Activated CD4-positive, alpha-beta T cell treated with anti-CD3 and anti-CD28 coated beads, Interleukin-2, Interleukin-4, amounts not matched to agents 100 ng/mL and 50 ng/mL, durations not matched to agents 16 hours and 8 hours (primary cell): ENCODE measurements at regions not wholly inside any gene's neighbourhood (a gene's known extent, or its start where the extent isn't known, plus 50 kb on each side); places are given as distances from the start of the nearest gene placed in this dataset.

Experiments
- DNase-seq: peaks from one replicate; pipeline ENCODE4 v3.0.0-alpha.2; 2020; ENCODE audit warnings: low spot score

- no peak for DNase-seq
Measured at GRCh38 chr13:29999492-30000369, 149.3 kb upstream of the UBL3 start.

- DNase-seq, result no peak
Measured at GRCh38 chr13:29996316-29996715, 145.9 kb upstream of the UBL3 start.

GRCh38 chr13:29994911-29995595 is 144.6 kb upstream of the UBL3 start:
- no peak for DNase-seq

GRCh38 chr13:29993716-29994488 is 143.5 kb upstream of the UBL3 start:
- no peak for DNase-seq

- no peak for DNase-seq
Measured at GRCh38 chr13:29993196-29993595, 142.8 kb upstream of the UBL3 start.

GRCh38 chr13:29991343-29991742 is 140.9 kb upstream of the UBL3 start:
- no peak for DNase-seq

- DNase-seq, result no peak
Measured at GRCh38 chr13:29987340-29987739, 136.9 kb upstream of the UBL3 start.

GRCh38 chr13:29980339-29980738 is 129.9 kb upstream of the UBL3 start:
- no peak for DNase-seq

- no peak for DNase-seq
Measured at GRCh38 chr13:29978211-29978610, 127.8 kb upstream of the UBL3 start.

GRCh38 chr13:29977476-29978120 is 127.2 kb upstream of the UBL3 start:
- no peak for DNase-seq

- no peak for DNase-seq
Measured at GRCh38 chr13:29976535-29976934, 126.1 kb upstream of the UBL3 start.

- no peak for DNase-seq
Measured at GRCh38 chr13:29975283-29975682, 124.9 kb upstream of the UBL3 start.

- no peak for DNase-seq
Measured at GRCh38 chr13:29969286-29969685, 118.9 kb upstream of the UBL3 start.

- no peak for DNase-seq
Measured at GRCh38 chr13:29964181-29964845, 113.9 kb upstream of the UBL3 start.

- DNase-seq, result no peak
Measured at GRCh38 chr13:29963089-29963488, 112.7 kb upstream of the UBL3 start.

GRCh38 chr13:29961036-29961670 is 110.7 kb upstream of the UBL3 start:
- DNase-seq, result no peak

GRCh38 chr13:29959603-29960002 is 109.2 kb upstream of the UBL3 start:
- DNase-seq, result no peak

- DNase-seq, result no peak
Measured at GRCh38 chr13:29959086-29959485, 108.7 kb upstream of the UBL3 start.

- DNase-seq, result no peak
Measured at GRCh38 chr13:29958476-29958875, 108.1 kb upstream of the UBL3 start.

- DNase-seq, result no peak
Measured at GRCh38 chr13:29957320-29957719, 106.9 kb upstream of the UBL3 start.

- DNase-seq, result no peak
Measured at GRCh38 chr13:29956853-29957252, 106.4 kb upstream of the UBL3 start.
